SK-N-DZ (cell line): ENCODE measurements at regions not wholly inside any gene's neighbourhood (a gene's known extent, or its start where the extent isn't known, plus 50 kb on each side); places are given as distances from the start of the nearest gene placed in this dataset.
A peak's percentile ranks its signal among the peaks of the same experiment; 100 is the strongest.
"Not testable (repeated sequence)": the region's sequence is repeated elsewhere in the genome, so short reads cannot be mapped to it uniquely, and the experiment has no call there.

ENCODE experiments used
- DNase-seq: peaks from one replicate; pipeline ENCODE4 v3.0.0-alpha.2; 2015; ENCODE audit warnings: low spot score

GRCh38 chr5:53160895-53161294, 51.3 kb upstream of the MOCS2 start:
- no peak for DNase-seq

- DNase-seq, result no peak
Observed at GRCh38 chr5:53161876-53162275, 52.3 kb upstream of the MOCS2 start.

GRCh38 chr5:53164478-53165165, 55.1 kb upstream of the MOCS2 start:
- DNase-seq, result no peak

GRCh38 chr5:53165431-53166182, 56.0 kb upstream of the MOCS2 start:
- no peak for DNase-seq

- DNase-seq, result no peak
Observed at GRCh38 chr5:53166183-53166495, 56.6 kb upstream of the MOCS2 start.

GRCh38 chr5:53167836-53168235, 58.3 kb upstream of the MOCS2 start:
- DNase-seq, result no peak

GRCh38 chr5:53169933-53170332, 60.4 kb upstream of the MOCS2 start:
- DNase-seq, result no peak

GRCh38 chr5:53170746-53171349, 61.3 kb upstream of the MOCS2 start:
- DNase-seq, result peak; percentile 18

GRCh38 chr5:53172073-53172472, 62.5 kb upstream of the MOCS2 start:
- not testable (repeated sequence) for DNase-seq

GRCh38 chr5:53172630-53173029, 63.1 kb upstream of the MOCS2 start:
- no peak for DNase-seq

GRCh38 chr5:53173083-53173482, 63.5 kb upstream of the MOCS2 start:
- DNase-seq, result no peak

GRCh38 chr5:53178830-53179229, 69.3 kb upstream of the MOCS2 start:
- no peak for DNase-seq

- no peak for DNase-seq
Observed at GRCh38 chr5:53179691-53180090, 70.1 kb upstream of the MOCS2 start.

GRCh38 chr5:53180538-53180937, 71.0 kb upstream of the MOCS2 start:
- DNase-seq, result no peak

GRCh38 chr5:53180991-53181390, 71.4 kb upstream of the MOCS2 start:
- no peak for DNase-seq

- DNase-seq, result no peak
Observed at GRCh38 chr5:53183880-53184279, 74.3 kb upstream of the MOCS2 start.

GRCh38 chr5:53191548-53192165, 82.1 kb upstream of the MOCS2 start:
- DNase-seq, result no peak

GRCh38 chr5:53194086-53194485, 84.5 kb upstream of the MOCS2 start:
- DNase-seq, result no peak

- no peak for DNase-seq
Observed at GRCh38 chr5:53199882-53200281, 90.3 kb upstream of the MOCS2 start.

- no peak for DNase-seq
Observed at GRCh38 chr5:53200306-53200705, 90.7 kb upstream of the MOCS2 start.

GRCh38 chr5:53201746-53202145, 92.2 kb upstream of the MOCS2 start:
- no peak for DNase-seq

- DNase-seq, result no peak
Observed at GRCh38 chr5:53206562-53206961, 97.0 kb upstream of the MOCS2 start.

- DNase-seq, result no peak
Observed at GRCh38 chr5:53211799-53212198, 102.2 kb upstream of the MOCS2 start.
